Activated effector memory CD4-positive, alpha-beta T cell treated with anti-CD3 and anti-CD28 coated beads, Interleukin-2, amount 50 U/mL, for 16 hours (primary cell): ENCODE measurements at regions not wholly inside any gene's neighbourhood (a gene's known extent, or its start where the extent isn't known, plus 50 kb on each side); places are given as distances from the start of the nearest gene placed in this dataset.

Source experiments
- DNase-seq: peaks from one replicate; pipeline ENCODE4 v3.0.0-alpha.2; 2020

GRCh38 chr6:24004062-24004461 is 122.0 kb upstream of the NRSN1 start:
- no peak for DNase-seq

- DNase-seq: no peak
These were observed 121.4 kb upstream of the NRSN1 start for GRCh38 chr6:24004659-24005058.

DNA sequence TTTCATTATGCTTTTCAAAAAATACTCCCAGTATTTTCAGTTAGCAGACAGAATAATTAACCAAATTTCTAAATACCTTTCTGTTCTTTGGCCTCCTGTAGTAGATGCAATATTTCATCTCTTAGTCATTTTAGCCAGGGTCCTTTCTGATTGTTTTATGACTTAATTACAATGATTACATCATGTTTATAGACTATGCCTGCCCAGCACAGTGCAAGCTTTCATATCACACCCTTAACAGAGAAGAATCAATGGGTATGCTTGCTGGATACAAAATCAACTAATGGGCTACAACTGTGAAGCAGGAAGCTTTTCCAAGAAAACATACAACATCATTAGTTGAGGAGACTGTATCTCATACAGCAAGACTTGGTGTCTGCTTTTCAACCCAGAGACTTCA is 119.8 kb upstream of the NRSN1 start:
- no peak for DNase-seq

DNA sequence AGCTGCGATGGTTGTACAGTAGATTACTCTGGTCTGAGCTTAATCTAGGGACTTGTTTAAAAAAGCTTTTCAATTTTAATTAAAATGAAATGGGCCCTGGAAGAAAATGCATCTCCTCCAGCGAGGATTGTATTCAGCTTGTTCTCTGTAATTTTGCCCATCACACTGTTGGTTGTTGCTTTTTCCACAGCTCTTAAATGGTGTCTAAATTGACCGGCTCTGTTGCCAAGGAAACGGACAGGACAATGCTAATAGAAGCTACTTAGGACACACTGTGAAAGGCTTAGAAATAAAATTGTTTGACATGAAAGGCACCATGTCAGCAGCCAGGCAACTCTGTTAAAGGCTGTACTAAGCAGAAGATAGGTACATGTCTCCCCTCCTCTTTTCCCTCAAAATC is 116.7 kb upstream of the NRSN1 start:
- no peak for DNase-seq

DNA sequence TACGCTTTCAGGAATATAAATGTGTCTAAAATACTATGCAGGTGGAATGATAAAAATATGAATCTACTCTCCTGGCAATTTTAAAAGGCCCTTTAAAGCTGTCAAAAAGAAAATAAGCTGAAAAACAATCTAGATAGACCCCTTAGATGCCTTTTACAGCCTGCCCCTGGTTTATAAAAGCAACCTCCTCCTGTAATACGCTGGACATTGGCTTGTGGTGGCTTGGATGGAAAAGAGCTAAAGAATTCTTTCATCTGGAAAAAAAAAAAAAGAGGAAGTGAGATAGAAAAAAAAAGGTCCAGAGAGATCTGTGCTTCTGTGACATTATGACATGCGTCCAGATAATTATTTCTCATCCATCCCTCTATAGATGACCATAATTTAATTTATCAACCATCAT is 115.9 kb upstream of the NRSN1 start:
- DNase-seq: no peak

GRCh38 chr6:24016286-24016685 is 109.7 kb upstream of the NRSN1 start:
- DNase-seq: no peak

DNA sequence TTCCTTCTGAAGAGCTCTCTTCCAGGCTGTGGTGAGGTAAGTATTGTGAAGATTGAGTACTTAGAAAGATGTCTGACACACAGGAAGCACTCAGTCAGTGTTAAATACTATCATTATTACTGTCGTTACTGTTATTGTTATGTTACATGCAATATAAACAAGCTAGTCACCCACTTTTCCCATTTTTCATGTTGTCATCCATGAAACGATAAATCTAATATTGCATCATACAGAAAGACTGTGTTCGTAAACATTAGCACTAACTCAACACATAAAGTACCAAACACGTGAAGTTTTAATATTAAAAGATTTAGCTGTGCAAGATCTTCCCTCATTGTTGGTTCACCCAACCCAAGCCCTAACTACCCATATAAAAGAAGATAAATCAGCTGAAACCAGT is 109.2 kb upstream of the NRSN1 start:
- no peak for DNase-seq

DNA sequence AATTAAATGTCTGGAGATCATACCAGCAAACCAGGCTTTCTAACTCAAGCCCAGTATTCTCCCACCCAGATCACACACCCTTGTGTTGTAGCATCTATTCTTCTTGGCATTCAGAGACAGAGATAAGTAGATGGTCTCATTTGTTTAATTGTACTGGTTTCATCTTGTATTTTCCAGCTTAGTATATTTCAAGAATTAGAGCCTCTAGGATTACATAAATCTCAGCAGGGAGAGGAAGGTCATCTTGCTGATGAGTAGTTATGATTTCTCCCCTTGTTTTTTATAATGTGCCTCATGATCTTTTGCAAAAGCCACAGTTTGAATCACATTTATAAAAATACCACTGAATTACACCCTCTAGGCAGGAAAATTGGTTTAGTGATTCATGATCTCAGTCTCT is 106.6 kb upstream of the NRSN1 start:
- DNase-seq: no peak

DNA sequence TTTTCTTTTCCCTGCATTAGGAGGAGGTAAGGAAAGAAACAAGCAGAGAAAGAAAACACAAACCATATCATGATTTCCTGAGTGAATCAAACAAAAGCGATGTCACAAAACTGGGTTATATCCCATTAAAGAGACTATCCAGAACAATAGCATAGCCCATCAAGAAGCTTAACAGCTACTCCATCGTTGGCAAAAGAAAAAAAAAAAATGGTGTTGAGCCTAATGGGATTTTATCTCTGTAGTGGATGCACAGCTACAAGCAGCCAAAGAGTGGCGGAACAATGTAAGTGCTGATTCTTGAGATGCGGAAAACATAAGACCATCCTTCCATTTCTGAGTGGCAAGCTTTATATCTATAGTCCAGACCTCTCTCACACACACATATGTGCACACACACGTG is 106.2 kb upstream of the NRSN1 start:
- DNase-seq: no peak

GRCh38 chr6:24026050-24026449 is 100.0 kb upstream of the NRSN1 start:
- no peak for DNase-seq

DNA sequence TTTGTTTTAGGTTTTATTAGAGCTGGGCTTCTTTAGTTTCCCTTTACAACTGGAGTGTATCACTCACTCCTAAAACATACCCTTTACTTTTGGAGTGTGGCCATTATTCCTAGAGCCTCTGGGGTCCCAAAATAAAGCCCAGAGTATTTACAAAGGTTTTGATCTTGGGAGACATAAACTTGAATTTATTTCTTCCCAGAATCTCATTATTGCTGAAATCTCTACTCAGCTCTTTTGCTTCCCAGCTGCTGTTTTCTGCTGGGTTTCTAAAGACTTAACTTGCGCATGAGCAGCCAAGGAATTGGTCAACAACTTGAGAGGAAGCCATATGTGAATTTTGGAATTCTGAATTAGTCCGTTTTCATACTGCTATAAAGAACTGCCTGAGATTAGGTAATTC is 94.5 kb upstream of the NRSN1 start:
- no peak for DNase-seq

GRCh38 chr6:24032896-24033688 is 92.9 kb upstream of the NRSN1 start:
- DNase-seq: no peak

DNA sequence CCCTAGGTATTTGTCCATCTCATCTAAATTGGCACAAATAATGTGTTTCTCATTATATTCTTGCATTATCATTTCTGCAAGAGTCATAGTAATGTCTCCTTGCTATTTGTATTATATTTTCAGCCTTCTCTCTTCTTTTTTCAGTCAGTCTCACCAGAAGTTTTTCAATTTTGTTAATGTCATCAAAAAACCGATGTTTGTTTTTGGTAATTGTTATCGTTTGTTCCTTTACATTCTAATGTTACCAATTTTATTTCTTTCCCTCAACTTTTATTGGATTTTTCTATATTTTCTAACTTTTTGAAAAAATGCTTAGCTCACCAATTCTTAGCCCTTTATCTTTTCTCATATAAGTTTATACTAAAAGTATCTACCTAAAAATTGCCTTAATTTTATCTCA is 82.2 kb upstream of the NRSN1 start:
- DNase-seq: no peak

DNA sequence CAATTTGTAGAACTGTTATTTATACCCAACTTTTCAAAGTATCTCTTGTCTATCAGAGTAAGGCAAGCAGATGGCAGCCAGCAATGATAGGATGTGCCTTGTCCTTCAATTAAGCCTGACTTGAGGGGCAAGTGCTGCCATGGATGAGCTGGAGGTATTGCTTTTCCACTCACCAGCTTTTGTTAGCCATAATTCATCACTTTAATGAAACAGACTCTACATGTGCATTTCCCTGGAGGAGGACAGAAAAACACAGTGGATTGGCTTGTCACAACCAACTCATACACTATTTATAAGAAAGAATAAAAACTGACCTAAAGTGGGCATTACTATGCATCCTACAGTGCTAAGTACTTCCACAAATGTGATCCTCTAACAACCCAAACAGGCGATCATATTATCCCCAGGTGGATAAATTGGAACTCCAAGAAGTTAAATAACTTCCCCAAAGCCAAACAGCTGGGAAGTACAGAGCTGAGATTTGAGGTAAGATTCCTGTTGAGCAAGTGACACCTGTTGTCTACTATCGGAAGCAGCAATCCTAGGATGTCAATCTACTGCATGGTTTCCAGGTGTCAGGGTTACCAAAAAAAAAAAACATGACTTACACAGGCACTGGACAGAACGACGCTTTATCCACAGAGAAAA is 73.9 kb upstream of the NRSN1 start:
- no peak for DNase-seq

- DNase-seq: no peak
These were observed 73.4 kb upstream of the NRSN1 start for GRCh38 chr6:24052590-24052961.

- DNase-seq: no peak
These were observed 73.0 kb upstream of the NRSN1 start for GRCh38 chr6:24053057-24053456.

DNA sequence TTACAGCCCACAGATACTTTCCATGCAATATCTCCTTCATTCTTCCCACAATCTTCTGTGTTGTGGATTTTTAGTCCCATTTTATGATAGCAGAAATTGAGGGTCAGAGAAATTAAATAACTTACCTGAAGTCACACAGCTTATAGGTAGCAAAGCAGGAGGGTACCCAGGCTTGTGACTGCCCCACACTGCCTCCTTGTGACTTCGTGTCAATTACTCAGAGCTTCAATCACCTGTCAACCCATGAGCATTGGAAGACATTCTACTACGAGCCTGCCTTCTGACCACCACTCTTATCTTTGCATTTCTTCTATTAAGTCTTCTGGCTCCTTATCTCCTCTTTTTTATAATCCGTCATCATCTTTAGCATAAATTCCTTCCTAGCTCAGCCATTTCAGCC is 71.6 kb upstream of the NRSN1 start:
- no peak for DNase-seq

DNA sequence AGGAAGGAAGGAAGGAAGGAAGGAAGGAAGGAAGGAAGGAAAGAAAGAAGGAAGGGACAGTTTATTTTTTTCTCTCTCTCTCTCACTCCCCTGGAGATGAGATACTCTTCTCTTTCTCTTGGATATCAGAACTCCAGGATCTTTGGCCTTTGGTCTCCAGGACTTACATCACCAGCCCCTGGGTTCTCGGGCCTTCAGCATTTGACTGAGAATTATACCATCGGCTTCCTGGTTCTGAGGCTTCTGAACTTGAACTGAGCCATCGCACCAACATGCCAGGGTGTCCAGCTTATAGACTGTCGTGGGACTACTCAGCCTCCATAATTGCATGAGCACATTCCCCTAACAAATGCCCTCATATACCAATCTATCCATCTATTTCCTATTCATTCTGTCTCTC is 69.4 kb upstream of the NRSN1 start:
- no peak for DNase-seq

DNA sequence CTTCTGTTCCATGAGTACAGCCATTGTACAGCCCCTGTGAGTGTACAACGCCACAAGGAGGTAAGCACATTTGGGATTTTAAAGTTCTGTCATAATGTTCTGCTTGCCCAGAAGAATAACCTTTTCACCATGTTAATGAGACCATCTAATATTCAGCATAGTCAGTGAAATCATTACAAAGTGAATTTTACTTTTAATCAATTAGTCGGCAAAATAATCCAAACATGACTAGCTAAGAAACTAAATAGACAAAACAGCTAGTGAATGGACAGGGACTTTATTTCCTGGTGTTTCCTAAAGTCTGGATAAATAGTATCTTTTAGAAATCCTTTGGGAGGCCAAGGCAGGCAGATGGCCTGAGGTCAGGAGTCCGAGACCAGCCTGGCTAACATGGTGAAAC is 69.0 kb upstream of the NRSN1 start:
- DNase-seq: no peak

DNA sequence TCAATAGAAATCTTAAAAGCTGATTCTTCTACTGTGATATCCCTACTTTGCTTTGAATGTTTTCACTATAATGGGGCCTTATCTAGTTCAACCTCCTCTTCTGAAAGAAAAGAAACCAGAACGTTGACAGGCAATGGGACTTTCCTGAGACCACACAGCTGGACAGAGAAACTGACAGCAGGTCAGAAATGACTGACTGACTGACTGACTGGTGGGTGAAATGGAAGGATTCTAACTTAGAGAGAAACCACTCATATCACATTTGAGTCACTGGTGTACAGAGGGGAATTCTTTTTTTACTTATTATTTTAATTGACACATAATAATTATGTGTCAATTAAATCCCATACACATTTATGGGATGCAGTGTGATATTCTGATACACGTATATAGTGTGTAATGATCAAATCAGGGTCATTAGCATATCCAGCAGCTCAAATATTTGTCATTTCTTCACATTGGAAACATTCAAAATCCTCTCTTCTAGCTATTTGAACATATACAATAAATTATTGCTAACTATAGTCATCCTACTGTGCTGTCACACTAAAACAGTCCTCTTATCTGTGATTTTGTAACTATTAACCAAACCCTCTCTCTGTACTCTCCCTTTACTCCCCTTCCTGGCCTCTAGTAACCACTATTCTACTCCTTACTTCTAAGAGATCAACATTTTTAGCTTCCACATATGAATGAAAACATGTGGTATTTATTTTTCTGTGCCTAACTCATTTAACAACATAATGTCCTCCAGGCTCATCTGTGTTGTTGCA is 64.8 kb upstream of the NRSN1 start:
- DNase-seq: no peak

DNA sequence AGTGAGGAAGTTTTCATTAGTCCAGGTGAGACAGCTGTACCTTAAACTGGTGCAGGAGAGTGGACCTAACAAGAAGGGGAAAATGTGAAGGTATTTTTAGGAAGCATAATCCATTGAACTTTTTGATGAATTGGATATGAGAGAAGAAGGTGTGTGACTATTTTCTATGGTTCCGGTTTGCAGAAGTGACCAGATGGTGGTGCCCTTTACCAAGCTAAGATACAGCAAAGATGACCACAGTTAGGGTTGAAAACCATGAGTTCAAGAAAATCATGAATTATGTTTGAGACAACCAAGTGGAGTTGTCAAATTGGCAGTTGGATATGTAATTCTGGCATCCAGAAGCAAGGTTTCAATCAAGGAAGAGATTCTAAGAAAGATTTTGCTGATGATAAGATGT is 61.9 kb upstream of the NRSN1 start:
- DNase-seq: no peak

GRCh38 chr6:24064832-24065231 is 61.2 kb upstream of the NRSN1 start:
- DNase-seq: no peak

- DNase-seq: no peak
These were observed 56.5 kb upstream of the NRSN1 start for GRCh38 chr6:24069526-24069925.

DNA sequence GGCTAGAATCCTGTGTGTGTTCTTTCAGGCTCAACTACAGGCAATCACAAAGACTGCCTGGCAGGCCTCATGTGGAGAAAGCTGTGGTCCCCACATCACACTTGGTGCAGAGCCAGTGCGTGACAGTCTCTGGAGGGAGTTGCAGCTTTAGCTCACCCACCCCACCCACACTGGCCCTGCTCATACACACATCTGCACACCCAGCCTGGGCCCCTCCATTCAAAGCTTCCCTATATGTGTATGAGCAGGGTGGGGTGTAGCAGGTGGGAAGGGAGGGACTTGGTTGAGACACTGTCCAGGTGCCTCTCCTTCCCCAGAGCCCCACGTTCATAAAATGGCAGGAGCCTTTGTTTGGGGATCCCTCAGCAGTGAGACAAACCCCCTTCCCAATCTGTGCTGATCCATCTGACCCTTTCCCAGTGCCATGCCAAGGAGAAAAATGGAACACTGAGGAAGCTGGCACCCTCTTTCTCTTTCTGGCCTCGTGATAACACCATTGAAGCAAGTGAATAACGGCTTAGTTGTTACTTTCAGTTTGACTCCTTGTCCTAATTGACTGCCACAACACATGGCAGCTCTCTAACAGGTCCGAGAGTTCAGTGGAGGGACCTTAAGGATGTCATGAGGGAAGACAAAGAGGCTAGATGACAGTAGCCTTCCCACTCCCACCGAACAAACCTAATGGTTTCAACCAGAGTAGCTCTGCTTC is 53.8 kb upstream of the NRSN1 start:
- no peak for DNase-seq
